ENCODE measurements at regions not wholly inside any gene's neighbourhood (a gene's known extent, or its start where the extent isn't known, plus 50 kb on each side); places are given as distances from the start of the nearest gene placed in this dataset.

DNA sequence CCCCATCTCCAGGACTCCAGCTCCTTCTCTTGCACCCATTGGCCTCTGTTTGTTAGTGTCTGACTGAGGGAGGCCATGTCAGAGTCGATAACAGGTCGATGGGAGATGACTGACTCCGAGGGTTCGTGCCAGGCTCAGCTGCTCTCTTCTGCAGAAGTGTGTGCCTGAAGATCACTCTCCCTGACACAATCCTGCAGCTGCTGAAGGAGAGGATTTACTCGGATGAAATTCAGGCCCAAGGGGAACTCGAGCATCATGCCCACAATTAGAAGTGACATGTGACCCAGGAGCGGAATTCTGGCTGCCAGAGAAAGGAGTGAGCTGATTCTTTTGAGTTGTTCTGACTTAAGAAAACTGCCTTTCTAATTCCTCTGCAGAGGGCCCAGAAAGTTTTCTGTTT lies 318.2 kb downstream of the MAFB start:
- no peak overlapping the region for H3K27ac Mint-ChIP-seq

More for the DNA sequence above, 318.2 kb downstream of the MAFB start:
- DNase-seq (ENCODE audit: low spot score) (no peak), ATAC-seq (no peak)
- H3K9me2 ChIP-seq (ENCODE audit: insufficient read depth): peaks cover under 1% of the 10 kb centered on the region; the same call in 1 of the 2 replicates
- Mint-ChIP-seq H3K36me3 (ENCODE audit: low read depth) (peaks cover 4% of the 10 kb centered on the region; the same call in 2 of the 3 replicates), H3K9me3 (peaks cover 15% of the 10 kb centered on the region; the same call in 2 of the 3 replicates), H3K4me1 (no peaks in the 10 kb centered on the region), H3K4me3 (no peak overlapping the region), H3K27me3 (ENCODE audit: insufficient read depth, low read depth, poor library complexity) (peaks cover 3% of the 10 kb centered on the region)
- no peaks in the 10 kb centered on the region for H4K20me1 ChIP-seq (replicated peaks; ENCODE audit: insufficient read depth)
- H3F3A ChIP-seq (replicated peaks; ENCODE audit: low read depth): no peaks in the 10 kb centered on the region
- no peaks in the 10 kb centered on the region for H3K4me1 ChIP-seq (ENCODE audit: insufficient read depth)
- no peak overlapping the region for H3K4me2 ChIP-seq
- no peaks in the 10 kb centered on the region for H3K27me3 ChIP-seq (ENCODE audit: insufficient read depth)
- TF ChIP-seq EZH2 (IDR thresholded peaks at IDR 0.05; ENCODE audit: low read depth, unreplicated experiment): no peak
- TF ChIP-seq NANOG (IDR thresholded peaks at IDR 0.05; ENCODE audit: borderline replicate concordance): no peak
- no peak for TF ChIP-seq CREB1 (CRISPR knock-in tag; IDR thresholded peaks at IDR 0.05; ENCODE audit: low read depth)
- no peak for TF ChIP-seq ZNF331 (CRISPR knock-in tag; IDR thresholded peaks at IDR 0.05; ENCODE audit: low read depth)
- TF ChIP-seq JUNB (IDR thresholded peaks at IDR 0.05; ENCODE audit: unreplicated experiment): no peak
- TF ChIP-seq ETS1 (IDR thresholded peaks at IDR 0.05): no peak
- TF ChIP-seq ZNF114 (CRISPR knock-in tag; IDR thresholded peaks at IDR 0.05): no peak
- no peak for TF ChIP-seq STAT1 (IDR thresholded peaks at IDR 0.05; ENCODE audit: unreplicated experiment)
- no peak for TF ChIP-seq EZH2phosphoT487 (IDR thresholded peaks at IDR 0.05; ENCODE audit: unreplicated experiment)
- TF ChIP-seq, protein P1, sequence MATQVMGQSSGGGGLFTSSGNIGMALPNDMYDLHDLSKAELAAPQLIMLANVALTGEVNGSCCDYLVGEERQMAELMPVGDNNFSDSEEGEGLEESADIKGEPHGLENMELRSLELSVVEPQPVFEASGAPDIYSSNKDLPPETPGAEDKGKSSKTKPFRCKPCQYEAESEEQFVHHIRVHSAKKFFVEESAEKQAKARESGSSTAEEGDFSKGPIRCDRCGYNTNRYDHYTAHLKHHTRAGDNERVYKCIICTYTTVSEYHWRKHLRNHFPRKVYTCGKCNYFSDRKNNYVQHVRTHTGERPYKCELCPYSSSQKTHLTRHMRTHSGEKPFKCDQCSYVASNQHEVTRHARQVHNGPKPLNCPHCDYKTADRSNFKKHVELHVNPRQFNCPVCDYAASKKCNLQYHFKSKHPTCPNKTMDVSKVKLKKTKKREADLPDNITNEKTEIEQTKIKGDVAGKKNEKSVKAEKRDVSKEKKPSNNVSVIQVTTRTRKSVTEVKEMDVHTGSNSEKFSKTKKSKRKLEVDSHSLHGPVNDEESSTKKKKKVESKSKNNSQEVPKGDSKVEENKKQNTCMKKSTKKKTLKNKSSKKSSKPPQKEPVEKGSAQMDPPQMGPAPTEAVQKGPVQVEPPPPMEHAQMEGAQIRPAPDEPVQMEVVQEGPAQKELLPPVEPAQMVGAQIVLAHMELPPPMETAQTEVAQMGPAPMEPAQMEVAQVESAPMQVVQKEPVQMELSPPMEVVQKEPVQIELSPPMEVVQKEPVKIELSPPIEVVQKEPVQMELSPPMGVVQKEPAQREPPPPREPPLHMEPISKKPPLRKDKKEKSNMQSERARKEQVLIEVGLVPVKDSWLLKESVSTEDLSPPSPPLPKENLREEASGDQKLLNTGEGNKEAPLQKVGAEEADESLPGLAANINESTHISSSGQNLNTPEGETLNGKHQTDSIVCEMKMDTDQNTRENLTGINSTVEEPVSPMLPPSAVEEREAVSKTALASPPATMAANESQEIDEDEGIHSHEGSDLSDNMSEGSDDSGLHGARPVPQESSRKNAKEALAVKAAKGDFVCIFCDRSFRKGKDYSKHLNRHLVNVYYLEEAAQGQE (IDR thresholded peaks at IDR 0.05; ENCODE audit: unreplicated experiment): no peak
- TF ChIP-seq POLR2AphosphoS5 (IDR thresholded peaks at IDR 0.05; ENCODE audit: low read depth): no peak
- TF ChIP-seq, protein P2, sequence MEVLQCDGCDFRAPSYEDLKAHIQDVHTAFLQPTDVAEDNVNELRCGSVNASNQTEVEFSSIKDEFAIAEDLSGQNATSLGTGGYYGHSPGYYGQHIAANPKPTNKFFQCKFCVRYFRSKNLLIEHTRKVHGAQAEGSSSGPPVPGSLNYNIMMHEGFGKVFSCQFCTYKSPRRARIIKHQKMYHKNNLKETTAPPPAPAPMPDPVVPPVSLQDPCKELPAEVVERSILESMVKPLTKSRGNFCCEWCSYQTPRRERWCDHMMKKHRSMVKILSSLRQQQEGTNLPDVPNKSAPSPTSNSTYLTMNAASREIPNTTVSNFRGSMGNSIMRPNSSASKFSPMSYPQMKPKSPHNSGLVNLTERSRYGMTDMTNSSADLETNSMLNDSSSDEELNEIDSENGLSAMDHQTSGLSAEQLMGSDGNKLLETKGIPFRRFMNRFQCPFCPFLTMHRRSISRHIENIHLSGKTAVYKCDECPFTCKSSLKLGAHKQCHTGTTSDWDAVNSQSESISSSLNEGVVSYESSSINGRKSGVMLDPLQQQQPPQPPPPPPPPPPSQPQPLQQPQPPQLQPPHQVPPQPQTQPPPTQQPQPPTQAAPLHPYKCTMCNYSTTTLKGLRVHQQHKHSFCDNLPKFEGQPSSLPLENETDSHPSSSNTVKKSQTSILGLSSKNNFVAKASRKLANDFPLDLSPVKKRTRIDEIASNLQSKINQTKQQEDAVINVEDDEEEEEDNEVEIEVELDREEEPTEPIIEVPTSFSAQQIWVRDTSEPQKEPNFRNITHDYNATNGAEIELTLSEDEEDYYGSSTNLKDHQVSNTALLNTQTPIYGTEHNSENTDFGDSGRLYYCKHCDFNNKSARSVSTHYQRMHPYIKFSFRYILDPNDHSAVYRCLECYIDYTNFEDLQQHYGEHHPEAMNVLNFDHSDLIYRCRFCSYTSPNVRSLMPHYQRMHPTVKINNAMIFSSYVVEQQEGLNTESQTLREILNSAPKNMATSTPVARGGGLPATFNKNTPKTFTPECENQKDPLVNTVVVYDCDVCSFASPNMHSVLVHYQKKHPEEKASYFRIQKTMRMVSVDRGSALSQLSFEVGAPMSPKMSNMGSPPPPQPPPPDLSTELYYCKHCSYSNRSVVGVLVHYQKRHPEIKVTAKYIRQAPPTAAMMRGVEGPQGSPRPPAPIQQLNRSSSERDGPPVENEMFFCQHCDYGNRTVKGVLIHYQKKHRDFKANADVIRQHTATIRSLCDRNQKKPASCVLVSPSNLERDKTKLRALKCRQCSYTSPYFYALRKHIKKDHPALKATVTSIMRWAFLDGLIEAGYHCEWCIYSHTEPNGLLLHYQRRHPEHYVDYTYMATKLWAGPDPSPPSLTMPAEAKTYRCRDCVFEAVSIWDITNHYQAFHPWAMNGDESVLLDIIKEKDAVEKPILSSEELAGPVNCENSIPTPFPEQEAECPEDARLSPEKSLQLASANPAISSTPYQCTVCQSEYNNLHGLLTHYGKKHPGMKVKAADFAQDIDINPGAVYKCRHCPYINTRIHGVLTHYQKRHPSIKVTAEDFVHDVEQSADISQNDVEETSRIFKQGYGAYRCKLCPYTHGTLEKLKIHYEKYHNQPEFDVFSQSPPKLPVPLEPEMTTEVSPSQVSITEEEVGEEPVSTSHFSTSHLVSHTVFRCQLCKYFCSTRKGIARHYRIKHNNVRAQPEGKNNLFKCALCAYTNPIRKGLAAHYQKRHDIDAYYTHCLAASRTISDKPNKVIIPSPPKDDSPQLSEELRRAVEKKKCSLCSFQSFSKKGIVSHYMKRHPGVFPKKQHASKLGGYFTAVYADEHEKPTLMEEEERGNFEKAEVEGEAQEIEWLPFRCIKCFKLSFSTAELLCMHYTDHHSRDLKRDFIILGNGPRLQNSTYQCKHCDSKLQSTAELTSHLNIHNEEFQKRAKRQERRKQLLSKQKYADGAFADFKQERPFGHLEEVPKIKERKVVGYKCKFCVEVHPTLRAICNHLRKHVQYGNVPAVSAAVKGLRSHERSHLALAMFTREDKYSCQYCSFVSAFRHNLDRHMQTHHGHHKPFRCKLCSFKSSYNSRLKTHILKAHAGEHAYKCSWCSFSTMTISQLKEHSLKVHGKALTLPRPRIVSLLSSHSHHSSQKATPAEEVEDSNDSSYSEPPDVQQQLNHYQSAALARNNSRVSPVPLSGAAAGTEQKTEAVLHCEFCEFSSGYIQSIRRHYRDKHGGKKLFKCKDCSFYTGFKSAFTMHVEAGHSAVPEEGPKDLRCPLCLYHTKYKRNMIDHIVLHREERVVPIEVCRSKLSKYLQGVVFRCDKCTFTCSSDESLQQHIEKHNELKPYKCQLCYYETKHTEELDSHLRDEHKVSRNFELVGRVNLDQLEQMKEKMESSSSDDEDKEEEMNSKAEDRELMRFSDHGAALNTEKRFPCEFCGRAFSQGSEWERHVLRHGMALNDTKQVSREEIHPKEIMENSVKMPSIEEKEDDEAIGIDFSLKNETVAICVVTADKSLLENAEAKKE (CRISPR knock-in tag; IDR thresholded peaks at IDR 0.05): no peak
- no peak overlapping the region for H3K4me3 ChIP-seq
- H3K79me2 ChIP-seq (replicated peaks; ENCODE audit: insufficient read depth): no peaks in the 10 kb centered on the region
- H3K27ac ChIP-seq (ENCODE audit: low read depth): no peak overlapping the region
- no peak overlapping the region for H2AFZ ChIP-seq
- H3K36me3 ChIP-seq (ENCODE audit: insufficient read depth): no peaks in the 10 kb centered on the region
